ENCODE measurements at regions not wholly inside any gene's neighbourhood (a gene's known extent, or its start where the extent isn't known, plus 50 kb on each side); places are given as distances from the start of the nearest gene placed in this dataset.

GRCh38 chr3:28088811-28089526 is 152.4 kb upstream of the CMC1 start:
- DNase-seq (ENCODE audit: low read depth), result no peak

- no peak for DNase-seq (ENCODE audit: low read depth)
Measured at GRCh38 chr3:28089527-28089897, 151.9 kb upstream of the CMC1 start.

- no peak for DNase-seq (ENCODE audit: low read depth)
Measured at GRCh38 chr3:28099296-28099695, 142.1 kb upstream of the CMC1 start.

GRCh38 chr3:28101705-28102104 is 139.7 kb upstream of the CMC1 start:
- no peak for DNase-seq (ENCODE audit: low read depth)

GRCh38 chr3:28103861-28104260 is 137.6 kb upstream of the CMC1 start:
- no peak for DNase-seq (ENCODE audit: low read depth)

- DNase-seq (ENCODE audit: low read depth), result no peak
Measured at GRCh38 chr3:28104896-28105534, 136.4 kb upstream of the CMC1 start.

GRCh38 chr3:28109829-28110228 is 131.6 kb upstream of the CMC1 start:
- DNase-seq (ENCODE audit: low read depth), result no peak

GRCh38 chr3:28110869-28111268 is 130.6 kb upstream of the CMC1 start:
- no peak for DNase-seq (ENCODE audit: low read depth)

- no peak for DNase-seq (ENCODE audit: low read depth)
Measured at GRCh38 chr3:28114893-28115292, 126.5 kb upstream of the CMC1 start.

GRCh38 chr3:28115316-28115715 is 126.1 kb upstream of the CMC1 start:
- no peak for DNase-seq (ENCODE audit: low read depth)

- no peak for DNase-seq (ENCODE audit: low read depth)
Measured at GRCh38 chr3:28117598-28117997, 123.8 kb upstream of the CMC1 start.

GRCh38 chr3:28118087-28118486 is 123.3 kb upstream of the CMC1 start:
- DNase-seq (ENCODE audit: low read depth), result no peak

- no peak for DNase-seq (ENCODE audit: low read depth)
Measured at GRCh38 chr3:28122227-28122626, 119.2 kb upstream of the CMC1 start.

GRCh38 chr3:28124882-28125281 is 116.5 kb upstream of the CMC1 start:
- no peak for DNase-seq (ENCODE audit: low read depth)

- no peak for DNase-seq (ENCODE audit: low read depth)
Measured at GRCh38 chr3:28125342-28125741, 116.1 kb upstream of the CMC1 start.

GRCh38 chr3:28130836-28131235 is 110.6 kb upstream of the CMC1 start:
- DNase-seq (ENCODE audit: low read depth), result no peak

GRCh38 chr3:28132941-28133340 is 108.5 kb upstream of the CMC1 start:
- no peak for DNase-seq (ENCODE audit: low read depth)

- no peak for DNase-seq (ENCODE audit: low read depth)
Measured at GRCh38 chr3:28134198-28134597, 107.2 kb upstream of the CMC1 start.

GRCh38 chr3:28134792-28135375 is 106.5 kb upstream of the CMC1 start:
- no peak for DNase-seq (ENCODE audit: low read depth)

- DNase-seq (ENCODE audit: low read depth), result no peak
Measured at GRCh38 chr3:28136607-28137216, 104.7 kb upstream of the CMC1 start.

- DNase-seq (ENCODE audit: low read depth), result no peak
Measured at GRCh38 chr3:28138043-28138610, 103.3 kb upstream of the CMC1 start.

GRCh38 chr3:28139288-28139687 is 102.1 kb upstream of the CMC1 start:
- DNase-seq (ENCODE audit: low read depth), result no peak

Data from activated T-cell treated with anti-CD3 and anti-CD28 coated beads for 1 hour (primary cell).